K562 (cell line): ENCODE measurements at regions not wholly inside any gene's neighbourhood (a gene's known extent, or its start where the extent isn't known, plus 50 kb on each side); places are given as distances from the start of the nearest gene placed in this dataset.

Source experiments
- ATAC-seq: fragments of 200-7000 bp; cut with Tn5 transposase; 3 replicates; pipeline ENCODE4 v1.9.1; 2020; ENCODE audit warnings: moderate library complexity
- BruUV-seq: library from RNA; stranded (reverse); fragments of 400-500 nt; replicated peaks from 2 replicates; lab custom pipeline; 2021; lab: Mats Ljungman, UMichigan
- CTCF ChIA-PET: fragments of 300-600 bp; formaldehyde crosslinking; extraction: SDS; loops from one replicate; lab custom pipeline; 2021; ENCODE audit warnings: low intra/inter-chr PET ratio; lab: Yijun Ruan, JAX
- POLR2A ChIA-PET: fragments of 300-600, 350-650 bp; sonication (Branson Sonifier 250); formaldehyde crosslinking; extraction: SDS; loops from one replicate; lab custom pipeline; 2021; ENCODE audit warnings: antibody characterized with exemption, inconsistent platforms; lab: Yijun Ruan, JAX
- DNase-seq, 4 experiments: peaks; one replicate each; pipeline versions ENCODE4 v3.0.0 to v3.0.0-alpha.2; 2011 to 2018; ENCODE audit warnings: low spot score in 3 of 4, mixed read lengths in 3 of 4; ENCODE audit errors: extremely low read depth in 1 of 4
- FAIRE-seq: peaks from 2 replicates; lab custom pipeline; 2011; peaks lifted over from hg19 to GRCh38; lab: Jason Lieb, UNC
- H2AFZ ChIP-seq: 2 replicates; pipeline ENCODE4 v1.6.0; 2011; ENCODE audit warnings: low read depth, low read length, control low read depth, inconsistent platforms
- H3K27ac ChIP-seq: fragments of 200-600 bp; 3 replicates; pipeline ENCODE4 v1.8.0; 2011; ENCODE audit warnings: low read depth, mild to moderate bottlenecking, control low read depth, inconsistent platforms, low read length, moderate library complexity, mixed read lengths; ENCODE audit errors: extremely low read depth
- H3K27me3 ChIP-seq, 2 experiments: fragments of 300-600 bp in 1 of 2; 2 replicates in 1 of 2; 3 replicates in 1 of 2; pipeline versions ENCODE4 v1.6.0 to v1.8.0; 2011; ENCODE audit warnings: inconsistent platforms in 2 of 2, low read length in 2 of 2, mild to moderate bottlenecking in 1 of 2, mixed read lengths in 1 of 2, moderate library complexity in 1 of 2; ENCODE audit not compliant: control insufficient read depth in 2 of 2, insufficient read depth in 2 of 2
- H3K36me3 ChIP-seq: fragments of 300-600 bp; 3 replicates; pipeline ENCODE4 v1.8.0; 2011; ENCODE audit warnings: mild to moderate bottlenecking, low read length, inconsistent platforms; ENCODE audit not compliant: control insufficient read depth, insufficient read depth
- H3K4me1 ChIP-seq, 2 experiments: fragments of 200-600 bp in 1 of 2; replicated peaks in 1 of 2; 2 replicates in 1 of 2; 3 replicates in 1 of 2; pipeline versions ENCODE4 v1.5.1 to v1.8.0; 2011; ENCODE audit warnings: inconsistent platforms in 2 of 2, low read length in 2 of 2, mild to moderate bottlenecking in 1 of 2, mixed read lengths in 1 of 2, moderate library complexity in 1 of 2; ENCODE audit not compliant: control insufficient read depth in 2 of 2, insufficient read depth in 2 of 2
- H3K4me2 ChIP-seq: 2 replicates; pipeline ENCODE4 v1.6.1; 2011; ENCODE audit warnings: low read length, control low read depth, inconsistent platforms, mixed read lengths; ENCODE audit not compliant: insufficient read depth
- H3K4me3 ChIP-seq: fragments of 200-600 bp; sonication (generic), shearing (Covaris generic); 2 replicates; pipeline ENCODE4 v1.5.1; 2016; ENCODE audit warnings: control low read depth, inconsistent platforms
- H3K79me2 ChIP-seq: fragments of 200-600 bp; 3 replicates; pipeline ENCODE4 v1.8.0; 2011; ENCODE audit warnings: low read length, inconsistent platforms; ENCODE audit not compliant: control insufficient read depth, insufficient read depth
- H3K9ac ChIP-seq, 2 experiments: 2 replicates each; pipeline versions ENCODE4 v1.6.0 to v1.6.1; 2011; ENCODE audit warnings: low read depth in 2 of 2, low read length in 2 of 2, control low read depth in 1 of 2, inconsistent platforms in 1 of 2, mild to moderate bottlenecking in 1 of 2, mixed read lengths in 1 of 2; ENCODE audit not compliant: insufficient read depth in 1 of 2
- H3K9me1 ChIP-seq: one replicate; pipeline ENCODE4 v1.6.0; 2011; ENCODE audit warnings: inconsistent platforms, mild to moderate bottlenecking, low read length, moderate library complexity; ENCODE audit not compliant: control insufficient read depth, insufficient read depth
- H3K9me3 ChIP-seq: replicated peaks from 2 replicates; pipeline ENCODE4 v1.5.1; 2011; ENCODE audit warnings: low read depth, low read length, inconsistent platforms; ENCODE audit not compliant: control insufficient read depth, insufficient read depth
- H4K20me1 ChIP-seq: replicated peaks from 2 replicates; pipeline ENCODE4 v1.6.1; 2011; ENCODE audit warnings: low read length, inconsistent platforms, mixed read lengths; ENCODE audit not compliant: control insufficient read depth, insufficient read depth
- ATF2 ChIP-seq: sonication (generic); formaldehyde crosslinking; IDR thresholded peaks from 2 replicates; pipeline ENCODE4 v1.8.1; 2022; ENCODE audit warnings: missing genetic modification reagents
- BHLHE40 ChIP-seq: IDR thresholded peaks from 2 replicates; pipeline ENCODE4 v1.6.1; 2011; ENCODE audit warnings: low read length, improper control_type of control experiment
- BRD9 ChIP-seq: fragments of 450-650 bp; IDR thresholded peaks from 2 replicates; pipeline ENCODE4 v1.6.1; 2018; ENCODE audit warnings: low read depth; ENCODE audit not compliant: partially characterized antibody
- COPS2 ChIP-seq: fragments of 450-650 bp; conservative IDR thresholded peaks from 2 replicates; pipeline ENCODE4 v1.6.1; 2016; ENCODE audit warnings: mild to moderate bottlenecking, moderate library complexity
- CREBBP ChIP-seq: IDR thresholded peaks from one replicate; pipeline ENCODE4 v1.6.1; 2012; ENCODE audit warnings: low read depth, mild to moderate bottlenecking, control low read depth, inconsistent platforms, low read length
- DACH1 ChIP-seq: fragments of 450-650 bp; IDR thresholded peaks from 2 replicates; pipeline ENCODE4 v1.6.1; 2018; ENCODE audit not compliant: partially characterized antibody
- FOSL1 ChIP-seq: fragments of 200-800 bp; sonication (Bioruptor generic); conservative IDR thresholded peaks from 2 replicates; pipeline ENCODE4 v1.6.1; 2016; ENCODE audit warnings: missing genetic modification characterization, missing compliant biosample characterization
- MLLT1 ChIP-seq, 2 experiments: fragments of 450-650 bp; IDR thresholded peaks; 2 replicates each; pipeline ENCODE4 v1.6.1; 2016
- THRAP3 ChIP-seq: fragments of 450-650 bp; IDR thresholded peaks from 2 replicates; pipeline ENCODE4 v1.6.1; 2016; ENCODE audit warnings: mild to moderate bottlenecking, inconsistent platforms, borderline replicate concordance
- XRCC5 ChIP-seq: fragments of 200-400 bp; formaldehyde crosslinking; IDR thresholded peaks from 2 replicates; pipeline ENCODE4 v1.6.1; 2017; ENCODE audit warnings: low read depth, mild to moderate bottlenecking, low read length
- ZBTB34 ChIP-seq: fragments of 250-450 bp; sonication (Bioruptor Pico); IDR thresholded peaks from 2 replicates; pipeline ENCODE4 v1.8.0; 2021; ENCODE audit warnings: mild to moderate bottlenecking, moderate library complexity
- ZNF655 ChIP-seq: fragments of 250-450 bp; sonication (Bioruptor Pico); IDR thresholded peaks from 2 replicates; pipeline ENCODE4 v1.5.0; 2021
- ZNF77 ChIP-seq: fragments of 250-450 bp; sonication (Bioruptor Pico); IDR thresholded peaks from 2 replicates; pipeline ENCODE4 v1.5.0; 2020
- WGBS: fragments of 100-300 bp; shearing (Covaris generic); methylation state at CpG from one replicate; pipeline ENCODE4 v1.1.6; 2016; ENCODE audit warnings: low coverage, mixed read lengths; ENCODE audit not compliant: insufficient coverage; ENCODE audit errors: missing lambda C conversion rate; 5-methylcytosine and 5-hydroxymethylcytosine counted together
- in situ Hi-C: fragments of 300-500 bp; cut with MboI; formaldehyde crosslinking; loops from 4 replicates; pipeline ENCODE4 v1.15.0; 2018; ENCODE audit warnings: inconsistent platforms, mixed read lengths
- intact Hi-C: fragments of 100-400 bp; cut with micrococcal nuclease; formaldehyde crosslinking; loops from 2 replicates; pipeline ENCODE4 v1.14.2; 2022

- H3K4me3 ChIP-seq: no peak overlapping the region
- H3K79me2 ChIP-seq: no peaks in the 10 kb centered on the region
- WGBS: 0% methylated on average over 4 of the region's 4 CpGs
- H3K9ac ChIP-seq: no peak overlapping the region
- no peak overlapping the region for H2AFZ ChIP-seq
- H3K4me2 ChIP-seq: no peak overlapping the region
- DNase-seq (peak; percentile 9 to 41 (median 12)), ATAC-seq (0 out of 3 replicates have a peak, but pooled peaks have one; percentile 43), FAIRE-seq (no peak)
- H3K36me3 ChIP-seq: no peaks in the 10 kb centered on the region
- ChIA-PET CTCF (no interaction called here), POLR2A (no interaction called here)
- in situ Hi-C loops (no loop called here), intact Hi-C loops (no loop called here)
- H3K27ac ChIP-seq: no peak overlapping the region
- H3K27me3 ChIP-seq: no peaks in the 10 kb centered on the region
- H4K20me1 ChIP-seq: no peaks in the 10 kb centered on the region
- H3K9me1 ChIP-seq: no peaks in the 10 kb centered on the region
- no peaks in the 10 kb centered on the region for H3K9me3 ChIP-seq
- no TSS peak for BruUV-seq
- H3K4me1 ChIP-seq: no peaks in the 10 kb centered on the region
- TF ChIP-seq DACH1 (no peak), XRCC5 (no peak), BHLHE40 (no peak), THRAP3 (no peak), MLLT1 (IDR thresholded peaks at IDR 0.05) (no peak), ATF2 (CRISPR knock-in tag) (no peak), ZBTB34 (CRISPR knock-in tag) (no peak), FOSL1 (tag) (no peak), COPS2 (no peak), BRD9 (no peak), ZNF655 (no peak), CREBBP (no peak), ZNF77 (CRISPR knock-in tag) (no peak)
Measured at GRCh38 chr17:52383493-52384100, 225.1 kb upstream of the CA10 start.
